ENCODE measurements at regions not wholly inside any gene's neighbourhood (a gene's known extent, or its start where the extent isn't known, plus 50 kb on each side); places are given as distances from the start of the nearest gene placed in this dataset.

DNA sequence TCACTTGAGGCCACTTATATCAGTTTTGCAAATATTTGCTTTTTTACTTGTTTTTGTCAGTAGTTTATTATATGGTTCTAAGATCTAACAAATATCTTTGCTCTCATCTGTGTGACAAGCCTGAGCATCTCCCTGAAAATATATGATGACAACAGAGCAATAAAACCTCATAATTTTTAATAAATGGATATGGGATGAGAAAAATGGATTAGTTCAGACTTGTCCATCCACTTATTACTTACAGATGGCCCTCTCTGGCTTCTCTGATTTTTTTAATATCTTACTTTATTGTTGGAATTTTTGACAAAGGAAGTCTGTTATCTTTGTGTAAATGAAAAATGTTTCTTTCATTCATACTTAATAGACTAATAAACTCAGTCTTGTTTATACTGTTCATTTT, 491.4 kb upstream of the RAG2 start:
- no peak for FAIRE-seq

DNA sequence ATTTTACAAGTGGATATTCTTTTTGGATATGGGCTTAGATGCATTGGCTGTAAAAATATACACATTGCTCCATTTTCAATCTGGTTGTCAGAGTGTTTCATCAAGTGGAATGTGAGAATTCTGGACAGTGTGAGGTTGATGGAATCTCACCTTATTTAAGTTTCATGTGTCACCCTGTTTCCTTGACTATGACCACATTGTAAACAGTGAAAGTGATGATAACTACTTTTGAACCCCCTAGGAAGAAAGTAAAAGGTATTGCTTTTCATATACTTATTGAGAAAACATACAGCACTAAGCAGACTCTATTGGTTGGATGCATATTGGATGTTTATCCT, 490.5 kb upstream of the RAG2 start:
- no peak for FAIRE-seq

DNA sequence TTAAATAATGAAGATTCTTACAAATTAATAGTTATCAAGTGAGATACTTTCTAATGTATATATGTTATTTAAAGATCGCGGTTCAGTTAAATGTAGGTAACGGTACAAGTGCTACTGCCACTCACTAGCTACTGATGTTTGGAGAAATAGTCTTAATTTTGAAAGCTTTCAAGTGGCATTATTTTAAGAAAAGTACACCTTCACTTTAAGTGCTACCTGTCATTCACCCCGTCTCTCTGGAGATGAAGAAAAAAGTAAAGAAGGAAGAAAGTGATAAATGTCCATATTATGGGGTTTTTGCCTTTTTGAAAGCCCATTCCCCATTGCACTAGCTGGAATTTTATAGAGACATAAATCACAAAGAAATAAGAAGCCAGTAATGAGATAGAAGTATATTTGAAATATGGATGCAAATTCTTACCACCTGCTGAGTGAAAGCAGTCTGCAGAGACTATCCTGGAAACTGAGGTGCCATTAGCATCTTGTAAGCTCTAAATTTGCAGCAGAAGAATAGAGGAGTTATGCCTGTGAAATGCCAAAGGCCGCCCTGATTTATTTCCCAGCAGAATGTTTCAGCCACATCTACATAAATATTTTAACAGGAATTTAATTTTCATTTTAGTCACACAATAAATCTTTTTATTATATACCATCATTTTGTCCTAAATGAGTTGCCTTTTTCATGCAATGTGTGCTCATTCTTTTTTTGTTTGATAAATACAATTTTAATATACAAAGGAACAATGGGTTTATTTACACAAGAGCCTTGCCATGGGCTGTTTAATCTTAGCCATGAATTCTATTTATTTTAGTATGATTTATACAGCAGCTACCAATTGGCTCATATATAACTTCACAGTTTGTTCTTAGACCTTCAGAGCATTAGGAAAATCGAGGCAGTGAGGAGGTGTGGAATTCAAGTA, 489.9 kb upstream of the RAG2 start:
- FAIRE-seq, result no peak

DNA sequence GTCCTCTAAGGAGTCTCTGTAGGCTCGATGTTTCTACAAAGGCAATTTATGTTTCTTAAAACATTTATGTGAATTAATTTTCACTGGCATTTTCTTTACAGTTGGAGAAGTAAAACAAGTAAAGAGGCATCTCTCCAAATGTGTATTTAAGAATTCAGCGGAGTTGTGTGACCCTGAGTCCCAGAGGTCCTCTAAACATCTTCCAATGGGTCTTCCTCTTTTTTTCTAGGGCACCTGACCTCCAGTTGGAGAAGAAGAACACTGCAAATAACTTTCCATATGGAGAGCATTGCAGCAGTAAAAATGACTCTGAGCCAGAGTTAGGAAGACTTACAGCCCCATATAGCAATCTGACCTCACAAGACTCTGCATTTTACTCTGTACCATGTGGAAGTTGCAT, 480.5 kb upstream of the RAG2 start:
- FAIRE-seq, result no peak

DNA sequence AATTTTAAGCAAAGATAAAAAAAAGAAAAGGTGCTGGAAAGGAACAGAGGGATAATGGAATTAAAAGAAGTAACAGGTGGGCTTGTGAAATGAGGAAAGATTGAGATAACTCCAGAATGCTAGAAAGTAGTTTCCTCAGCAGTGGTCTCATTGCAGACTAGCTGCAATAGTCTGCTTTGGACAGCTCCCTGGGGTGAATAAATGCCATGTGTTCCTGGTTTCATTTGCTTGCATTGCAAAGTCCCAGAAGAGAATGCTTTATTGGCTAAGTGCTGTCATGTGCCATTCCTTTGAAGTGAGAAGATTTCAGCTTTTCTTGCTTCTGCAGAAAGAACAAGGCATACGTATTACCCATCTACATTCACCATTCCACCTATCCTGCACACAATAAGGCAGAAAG, 478.8 kb upstream of the RAG2 start:
- FAIRE-seq, result no peak

DNA sequence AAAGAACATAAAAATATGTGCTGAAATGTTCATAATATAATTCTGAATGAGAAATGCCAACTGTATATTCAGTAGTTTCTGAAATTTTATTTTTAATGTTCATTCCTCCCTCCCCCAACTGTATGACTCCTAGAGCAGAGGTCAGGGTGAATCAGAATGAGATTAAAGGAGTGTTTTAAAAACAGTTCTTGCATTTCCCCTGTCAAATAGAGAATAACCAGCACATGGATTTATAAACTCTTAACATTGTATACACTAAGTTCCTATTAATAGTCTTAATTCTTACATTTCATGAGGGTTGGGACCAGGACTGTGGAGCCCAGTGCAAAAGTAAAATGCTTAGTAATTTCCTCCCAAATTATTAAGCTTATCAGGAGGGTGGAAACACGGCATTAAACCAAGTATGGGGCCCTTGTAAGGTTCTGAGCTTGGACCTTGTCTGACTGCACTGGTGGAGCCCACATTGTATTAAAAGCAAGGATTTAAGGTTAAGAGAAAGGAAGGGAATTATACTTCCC, 474.6 kb upstream of the RAG2 start:
- no peak for FAIRE-seq

DNA sequence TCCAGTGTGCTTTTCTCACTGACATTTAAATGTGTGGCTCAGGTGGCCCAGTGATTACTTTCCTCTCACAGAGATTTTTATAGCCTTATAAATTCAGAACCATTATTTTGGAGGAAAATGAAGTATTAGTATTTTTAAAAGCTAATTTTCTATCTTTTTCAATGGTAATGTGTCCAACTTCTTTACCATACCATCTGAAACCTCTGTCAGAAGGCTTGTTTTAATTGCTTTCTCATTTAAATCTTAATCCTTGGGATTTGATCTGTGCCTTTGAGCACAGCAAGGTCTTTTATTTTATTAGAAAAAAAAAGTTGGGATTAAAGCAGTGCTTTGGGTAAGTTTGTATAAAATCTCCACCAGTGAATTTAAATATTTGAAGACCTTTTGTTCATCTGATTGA, 452.3 kb upstream of the RAG2 start:
- FAIRE-seq, result no peak

DNA sequence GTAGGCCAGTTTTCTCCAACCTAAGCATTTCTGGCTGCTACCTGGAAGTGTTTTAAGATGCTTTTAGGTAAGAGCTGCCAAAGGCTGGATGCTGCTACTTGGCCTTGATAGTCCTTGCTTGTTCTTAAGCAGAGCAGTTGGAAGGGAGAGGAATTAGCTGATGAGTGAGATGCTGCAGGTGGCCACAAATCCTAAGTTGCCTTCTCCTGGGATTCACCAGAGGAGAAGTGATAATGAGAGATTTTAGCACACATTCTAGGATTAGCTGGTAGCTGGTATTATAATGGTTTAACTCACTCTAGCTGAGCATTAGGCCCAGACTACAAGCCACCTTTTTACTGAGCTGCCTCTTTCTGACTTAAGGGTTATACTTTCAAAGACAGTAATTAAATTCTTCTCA, 442.9 kb upstream of the RAG2 start:
- no peak for FAIRE-seq

DNA sequence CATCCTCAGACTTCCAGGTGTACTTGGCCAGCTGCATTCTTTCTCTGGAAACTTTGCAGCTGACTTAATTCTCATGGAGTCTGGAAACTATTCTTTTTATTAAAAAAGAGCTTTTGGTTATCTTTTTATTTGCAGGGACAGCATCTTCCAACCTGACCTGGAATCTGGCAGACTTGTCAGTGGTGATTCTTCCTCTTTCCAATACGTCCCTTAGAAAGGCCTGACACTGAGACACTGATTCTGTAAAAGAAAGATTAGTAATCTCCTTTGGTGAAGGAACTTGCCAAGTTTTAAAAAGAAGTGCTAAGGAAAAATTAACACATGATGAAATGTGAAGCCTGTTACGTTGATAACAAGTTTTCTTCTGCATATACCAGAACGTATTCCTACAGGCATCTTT, 440.9 kb upstream of the RAG2 start:
- FAIRE-seq, result no peak

DNA sequence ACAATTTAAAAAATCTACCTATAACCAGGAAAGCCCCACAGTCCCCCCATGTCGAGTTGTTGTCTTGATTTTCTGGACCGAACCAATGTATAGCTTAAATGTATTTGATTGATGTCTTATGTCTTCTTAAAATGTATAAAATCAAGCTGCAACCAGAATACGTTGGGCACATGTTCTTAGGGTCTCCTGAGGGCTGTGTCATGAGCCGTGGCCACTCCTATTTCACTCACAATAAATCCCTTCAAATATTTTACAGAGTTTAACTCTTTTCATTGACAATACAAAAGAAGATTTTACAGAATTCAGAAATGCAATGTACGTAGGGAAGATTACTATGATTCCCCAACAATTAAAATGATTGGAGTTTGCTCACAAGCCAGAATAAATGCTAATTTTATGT, 428.7 kb upstream of the RAG2 start:
- FAIRE-seq, result no peak

DNA sequence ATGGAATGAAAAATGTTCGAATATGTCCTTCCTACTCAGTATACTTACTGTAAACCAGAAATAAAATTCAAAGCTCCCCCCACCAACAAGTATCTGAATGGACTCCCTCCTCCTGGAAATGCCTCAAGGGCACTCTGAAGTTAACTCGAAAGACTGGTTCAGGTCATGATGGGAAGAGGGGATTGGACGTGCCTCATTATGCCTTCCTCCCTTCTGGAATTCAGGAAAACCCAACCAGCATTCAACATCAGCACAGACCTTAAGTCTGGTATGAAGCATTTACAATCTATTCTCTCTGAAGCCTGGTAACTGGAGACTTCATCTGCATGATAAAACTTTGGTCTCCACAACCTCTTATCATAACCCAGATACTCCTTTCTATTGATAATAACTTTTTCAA, 428.3 kb upstream of the RAG2 start:
- FAIRE-seq, result no peak

DNA sequence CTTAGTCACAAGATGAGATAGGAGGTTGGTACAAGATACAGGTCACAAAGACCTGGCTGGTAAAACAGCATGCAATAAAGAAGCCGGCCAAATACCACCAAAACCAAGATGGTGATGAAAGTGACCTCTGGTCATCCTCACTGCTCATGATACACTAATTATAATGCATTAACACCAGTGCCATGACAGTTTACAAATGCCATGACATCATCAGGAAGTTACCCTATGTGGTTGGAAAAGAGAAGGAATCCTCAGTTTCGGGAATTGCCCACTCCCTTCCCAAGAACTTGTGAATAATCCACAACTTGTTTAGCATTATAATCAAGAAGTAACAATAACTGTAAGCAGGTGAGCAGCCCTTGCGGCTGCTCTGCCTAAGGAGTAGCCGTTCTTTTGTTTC, 408.5 kb upstream of the RAG2 start:
- FAIRE-seq, result no peak

DNA sequence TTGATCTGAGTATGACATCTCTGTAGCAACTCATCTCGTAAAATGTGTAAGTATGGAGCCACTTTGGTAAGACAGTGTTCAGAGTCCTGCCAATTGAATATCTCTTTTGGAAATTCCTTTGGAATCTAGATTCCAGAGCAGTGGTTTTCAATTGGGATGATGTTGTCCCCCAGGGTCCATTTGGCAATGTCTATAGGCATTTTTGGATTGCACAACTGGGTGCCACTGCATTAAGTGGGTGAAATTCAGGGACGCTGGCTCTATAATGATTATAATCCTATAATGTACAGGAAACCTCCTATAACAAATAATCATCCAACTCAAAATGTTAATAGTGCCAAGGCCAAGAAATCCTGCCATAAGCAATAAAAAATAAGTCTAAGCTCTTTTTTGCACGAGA, 404.8 kb upstream of the RAG2 start:
- no peak for FAIRE-seq

DNA sequence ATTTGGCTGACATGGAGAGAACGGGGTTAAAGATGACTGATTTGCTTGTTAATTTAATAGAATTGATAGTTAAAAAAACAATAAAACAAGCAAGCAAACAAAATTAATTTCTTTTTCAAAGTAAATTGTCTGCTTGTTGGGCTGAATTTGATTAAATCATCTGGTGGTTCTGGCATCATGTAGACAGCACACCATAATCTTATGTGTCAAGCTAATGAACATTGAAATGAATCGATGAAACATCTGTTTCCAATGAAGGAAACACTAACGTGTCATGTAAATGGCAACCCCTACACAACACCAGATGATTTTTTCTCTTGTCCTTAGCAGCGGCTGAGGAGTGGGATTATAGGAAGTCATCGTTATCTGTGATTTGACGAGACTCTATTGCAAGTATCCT, 399.6 kb upstream of the RAG2 start:
- no peak for FAIRE-seq

DNA sequence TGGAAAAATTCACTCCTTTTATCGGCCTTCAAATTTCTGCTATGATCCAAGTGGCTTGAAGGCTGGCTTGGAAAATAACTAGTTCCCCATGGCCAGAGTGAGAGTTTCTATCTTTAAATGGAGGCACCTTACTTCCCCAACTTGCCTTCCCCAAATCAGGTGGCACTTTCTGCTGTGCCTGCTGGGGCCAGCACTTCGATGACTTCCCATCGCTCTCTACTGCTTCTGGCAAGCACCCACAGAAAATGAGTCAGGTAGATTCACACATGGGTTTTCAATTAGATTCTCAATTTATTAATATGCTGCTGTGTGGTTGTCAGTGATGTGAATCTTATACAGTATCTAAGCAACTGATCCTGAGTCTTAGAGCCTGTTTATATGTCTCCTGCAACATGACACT, 398.8 kb upstream of the RAG2 start:
- no peak for FAIRE-seq

DNA sequence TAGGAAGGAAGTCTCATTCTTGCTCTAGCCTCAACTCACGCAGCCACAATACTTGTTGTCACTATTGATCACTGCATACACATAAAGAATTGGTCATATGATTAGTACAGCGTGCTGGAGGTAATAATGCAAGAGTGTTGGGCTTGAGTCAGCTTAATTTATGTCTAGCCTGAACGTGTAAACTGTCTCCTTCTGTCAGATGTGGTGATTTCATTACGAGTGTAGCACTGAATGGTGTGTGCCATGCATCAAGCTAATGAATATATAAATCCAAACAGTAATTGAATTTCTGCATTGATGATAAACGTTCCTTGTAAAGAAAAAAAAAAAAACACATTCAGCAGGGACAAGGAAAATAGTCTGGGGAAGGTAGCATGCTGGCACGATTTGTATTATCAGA, 396.2 kb upstream of the RAG2 start:
- FAIRE-seq, result no peak

DNA sequence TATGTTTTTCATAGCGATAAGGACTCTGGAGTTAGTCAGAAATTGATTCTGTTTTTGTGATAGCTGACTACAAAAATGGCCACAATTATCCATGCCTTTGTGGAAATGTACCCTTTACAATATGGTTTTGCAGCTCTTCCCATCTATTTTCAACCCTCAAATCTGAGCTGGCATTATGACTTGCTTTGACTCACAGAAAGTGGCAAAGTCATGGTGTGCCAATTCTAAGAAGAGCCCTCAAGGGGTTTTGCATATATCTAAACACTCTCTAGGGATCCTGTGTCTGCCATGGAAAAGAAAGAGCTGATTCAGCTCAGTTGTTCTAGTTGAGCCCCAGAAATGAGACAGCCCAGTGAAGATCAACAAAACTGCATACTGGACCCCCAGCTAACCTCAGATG, 390.5 kb upstream of the RAG2 start:
- no peak for FAIRE-seq

DNA sequence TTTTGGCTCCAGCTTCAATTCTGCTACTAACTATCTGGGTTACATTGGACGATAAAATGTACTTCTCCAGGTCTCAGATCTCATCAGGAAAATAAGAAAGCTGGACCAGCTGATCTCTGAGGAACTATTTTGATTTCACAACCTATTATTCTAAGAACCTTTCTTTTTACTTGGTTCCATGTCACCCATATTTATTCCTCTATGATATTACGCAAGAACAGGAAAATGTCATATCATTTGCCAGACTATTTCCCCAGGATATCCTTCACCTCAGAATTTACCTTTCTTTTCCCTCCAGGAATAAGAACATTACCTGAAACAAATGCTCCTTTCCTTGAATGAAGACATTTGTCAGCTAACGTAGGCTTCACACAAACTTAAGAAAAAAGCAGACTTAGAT, 387.5 kb upstream of the RAG2 start:
- no peak for FAIRE-seq

DNA sequence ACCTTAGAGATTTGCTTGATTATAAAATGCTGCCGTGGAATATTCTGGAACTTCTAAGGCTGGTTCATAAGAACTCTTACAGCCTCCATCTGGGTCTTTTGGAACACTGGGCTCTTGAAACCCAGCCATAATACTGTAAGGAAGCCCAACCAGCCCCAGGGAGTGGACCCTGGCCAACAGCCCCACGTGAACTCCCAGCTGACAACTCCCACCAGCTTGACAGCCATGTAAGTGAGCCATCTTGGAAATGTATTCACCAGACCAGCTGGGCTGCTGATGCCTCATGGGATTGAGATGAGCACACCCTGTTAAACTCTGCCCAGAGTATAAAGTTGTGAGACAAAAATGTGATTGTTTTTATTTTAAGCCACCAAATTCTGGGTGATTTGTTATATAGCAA, 378.7 kb upstream of the RAG2 start:
- FAIRE-seq, result no peak

DNA sequence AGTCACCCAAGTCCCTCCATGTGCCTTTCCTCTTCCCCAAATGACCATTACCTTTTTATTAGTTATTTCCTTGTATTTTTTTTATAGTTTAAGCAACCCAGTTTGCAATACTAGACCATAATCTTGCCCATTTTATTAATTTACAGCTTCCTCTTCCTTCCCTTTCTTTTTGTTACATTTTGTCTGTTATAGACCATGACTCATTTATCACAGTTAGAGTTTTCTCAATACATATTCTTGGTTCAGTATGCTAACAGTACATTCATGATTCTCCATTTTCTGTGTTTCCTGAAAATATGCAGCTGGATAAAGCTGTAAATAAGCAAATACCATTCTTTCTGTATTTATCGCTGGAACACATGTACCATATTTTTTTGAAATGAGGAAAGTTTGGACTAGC, 376.7 kb upstream of the RAG2 start:
- FAIRE-seq, result no peak

DNA sequence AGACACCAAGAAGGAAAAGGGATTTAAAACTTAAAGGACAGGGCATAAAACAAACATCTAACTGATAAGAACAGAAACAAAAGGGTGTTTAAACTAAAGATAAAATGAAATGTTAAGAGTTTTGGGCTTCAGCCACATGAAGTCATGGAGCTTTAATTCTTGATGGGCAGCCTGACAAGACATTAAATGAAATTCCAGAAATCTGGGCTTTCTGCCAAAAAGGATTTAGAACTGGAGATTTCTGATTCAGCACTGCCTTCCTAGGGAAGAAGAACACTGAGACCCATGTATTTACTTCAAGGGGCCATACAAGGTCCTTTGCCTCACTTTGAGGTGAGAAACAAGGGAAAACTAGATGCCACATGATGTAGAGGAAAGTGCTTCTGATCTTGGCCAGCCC, 355.9 kb upstream of the RAG2 start:
- no peak for FAIRE-seq

DNA sequence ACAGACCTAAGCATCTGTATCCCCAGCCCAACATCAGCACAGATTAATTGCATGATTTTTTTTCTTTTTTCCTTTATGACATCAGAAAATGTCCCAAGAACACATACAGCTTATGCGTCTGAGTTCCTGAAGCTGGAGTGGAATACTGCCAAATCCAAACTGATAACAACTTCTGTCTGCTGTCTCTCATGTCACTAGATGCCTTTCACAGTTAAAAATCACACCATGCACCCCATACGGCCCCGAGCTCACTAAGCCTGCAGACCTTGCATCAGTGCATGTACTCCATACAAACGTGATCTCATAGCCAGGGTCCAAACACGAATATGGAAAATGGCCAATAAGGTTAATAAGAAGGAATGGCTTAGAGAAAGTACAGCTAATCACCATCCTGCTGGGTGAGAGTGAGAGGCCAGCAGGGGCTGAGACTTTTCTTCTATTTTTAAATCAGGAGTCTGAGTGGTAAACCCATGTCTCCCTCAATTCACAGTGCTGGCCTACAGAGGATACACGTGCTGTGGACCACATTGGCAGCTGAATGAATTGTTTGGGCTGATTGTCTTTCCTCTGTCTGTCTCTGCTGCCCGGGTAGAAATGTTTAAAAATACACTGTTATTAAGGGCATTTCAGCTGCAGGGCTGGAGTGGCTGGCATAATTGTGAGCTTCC, 350.6 kb upstream of the RAG2 start:
- FAIRE-seq, result no peak

DNA sequence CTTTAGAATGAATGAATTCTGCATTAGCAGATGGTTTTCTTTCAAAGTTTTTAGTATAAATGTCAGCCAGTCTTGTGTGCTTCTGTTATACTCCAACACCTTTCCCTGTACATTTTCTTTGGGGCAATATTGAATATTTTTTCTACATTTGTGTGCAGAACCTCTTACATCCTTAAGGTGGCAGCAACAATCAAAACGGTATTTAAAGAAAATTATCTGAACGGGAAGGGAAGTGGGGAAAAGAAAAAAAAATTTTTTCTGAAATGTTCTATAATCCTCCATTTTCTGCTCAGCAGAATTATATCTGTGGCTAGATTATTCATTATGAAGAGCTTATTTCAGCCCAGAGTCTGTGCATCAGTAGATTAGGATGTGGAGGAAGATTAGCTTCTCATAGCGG, 347.3 kb upstream of the RAG2 start:
- peak; percentile 90 for FAIRE-seq

DNA sequence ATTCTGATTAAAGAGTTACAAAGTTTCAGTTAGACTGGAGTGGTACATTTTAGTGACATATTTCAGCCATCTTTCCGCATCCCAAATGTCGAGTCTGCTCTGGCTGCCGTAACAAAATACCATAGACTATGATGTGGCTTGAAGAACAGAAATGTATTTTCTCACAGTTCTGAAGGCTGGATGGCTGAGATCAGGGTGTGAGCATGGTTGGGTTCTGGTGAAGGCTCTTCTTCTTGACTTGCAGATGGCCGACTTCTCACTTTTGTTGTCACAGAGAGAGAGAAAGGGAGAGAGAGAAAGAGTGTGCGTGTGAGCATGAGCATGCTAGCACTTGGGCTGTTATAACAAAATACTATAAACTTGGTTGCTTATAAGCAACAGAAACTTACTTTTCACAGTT, 335.4 kb upstream of the RAG2 start:
- no peak for FAIRE-seq

DNA sequence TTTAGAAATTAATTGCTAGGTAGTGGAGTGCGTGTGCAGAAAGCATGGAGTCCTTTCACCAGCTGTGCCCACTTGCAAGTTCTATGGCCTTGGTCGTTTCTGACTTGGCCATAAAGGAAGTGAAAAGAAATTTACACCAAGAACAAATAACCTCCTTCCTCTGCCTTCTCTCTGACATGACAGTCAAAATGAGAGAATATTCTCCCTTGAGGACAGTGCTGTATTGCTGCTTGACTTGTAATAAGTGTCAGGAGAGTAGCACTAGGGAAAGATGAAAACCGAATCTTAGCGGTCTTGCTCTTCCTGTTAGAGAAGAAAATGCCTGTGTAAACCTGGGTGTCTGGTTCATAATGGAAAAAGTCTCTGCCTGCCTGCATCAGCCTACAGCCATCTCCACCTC, 333.1 kb upstream of the RAG2 start:
- no peak for FAIRE-seq
